Muscle of leg (tissue), 3 donors: ENCODE measurements at regions not wholly inside any gene's neighbourhood (a gene's known extent, or its start where the extent isn't known, plus 50 kb on each side); places are given as distances from the start of the nearest gene placed in this dataset.

Source experiments
- DNase-seq: peaks from one replicate; pipeline ENCODE4 v3.0.0; 2013
- H3K27ac ChIP-seq: one replicate; pipeline ENCODE4 v1.5.1; 2013; ENCODE audit warnings: mild to moderate bottlenecking, low read length, control low read depth
- H3K27me3 ChIP-seq: one replicate; pipeline ENCODE4 v1.6.1; 2013; ENCODE audit warnings: low read length; ENCODE audit not compliant: control insufficient read depth, insufficient read depth
- H3K36me3 ChIP-seq: one replicate; pipeline ENCODE4 v1.6.1; 2013; ENCODE audit warnings: low read length; ENCODE audit not compliant: control insufficient read depth, insufficient read depth
- H3K4me1 ChIP-seq: one replicate; pipeline ENCODE4 v1.6.1; 2013; ENCODE audit warnings: low read length; ENCODE audit not compliant: control insufficient read depth, insufficient read depth
- H3K4me3 ChIP-seq: one replicate; pipeline ENCODE4 v1.5.1; 2013; ENCODE audit warnings: low read length, control low read depth
- H3K9me3 ChIP-seq: replicated peaks from 2 replicates; pipeline ENCODE4 v1.6.1; 2013; ENCODE audit warnings: low read depth, low read length; ENCODE audit not compliant: control insufficient read depth
- WGBS: methylation state at CpG from one replicate; pipeline ENCODE4 v1.1.5; 2013; ENCODE audit warnings: missing lambda C conversion rate; ENCODE audit not compliant: insufficient coverage; 5-methylcytosine and 5-hydroxymethylcytosine counted together

- Histone ChIP-seq H3K4me3 (no peak overlapping the region), H3K4me1 (no peaks in the 10 kb centered on the region), H3K9me3 (no peaks in the 10 kb centered on the region), H3K36me3 (no peaks in the 10 kb centered on the region), H3K27me3 (no peaks in the 10 kb centered on the region), H3K27ac (peak overlapping the region; percentile 49)
- peak; percentile 52 for DNase-seq
- WGBS, result no CpG with 5 or more reads among the region's 2 CpGs
These were observed 403.9 kb upstream of the ANO3 start for GRCh38 chr11:25928076-25928475.

- no CpG with 5 or more reads among the region's 1 CpG for WGBS
- no peak for DNase-seq
- no peaks in the 10 kb centered on the region for H3K4me1 ChIP-seq
These were observed 393.0 kb upstream of the ANO3 start for GRCh38 chr11:25938952-25939351.

DNA sequence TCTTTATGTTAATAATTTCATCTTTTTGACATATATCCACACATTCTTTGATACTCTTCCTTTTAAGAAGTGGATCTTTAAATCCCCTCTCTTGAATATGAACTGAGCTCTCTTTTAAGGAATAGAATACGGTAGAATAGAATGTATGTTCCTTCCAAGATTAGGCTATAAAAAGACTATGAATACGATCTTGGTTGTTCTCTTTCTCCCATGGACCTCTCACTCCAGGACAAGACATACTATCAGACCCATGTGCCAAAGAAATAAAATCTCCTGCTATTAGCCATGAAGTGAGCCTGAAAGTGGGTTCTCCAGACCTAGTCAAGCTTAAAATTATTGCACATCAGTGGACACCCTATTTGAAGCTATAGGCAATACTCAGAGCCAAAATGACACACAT is 392.2 kb upstream of the ANO3 start:
- Histone ChIP-seq H3K36me3 (no peaks in the 10 kb centered on the region), H3K4me3 (no peak overlapping the region), H3K27ac (no peak overlapping the region), H3K9me3 (no peaks in the 10 kb centered on the region), H3K27me3 (no peaks in the 10 kb centered on the region), H3K4me1 (no peaks in the 10 kb centered on the region)
- WGBS, result no CpG with 5 or more reads among the region's 2 CpGs
- DNase-seq, result no peak

More at GRCh38 chr11:25938952-25939351, 393.0 kb upstream of the ANO3 start:
- Histone ChIP-seq H3K36me3 (no peaks in the 10 kb centered on the region), H3K9me3 (no peaks in the 10 kb centered on the region), H3K27ac (no peak overlapping the region), H3K27me3 (no peaks in the 10 kb centered on the region), H3K4me3 (no peak overlapping the region)

GRCh38 chr11:25941353-25941752 is 390.6 kb upstream of the ANO3 start:
- Histone ChIP-seq H3K36me3 (no peaks in the 10 kb centered on the region), H3K27me3 (no peaks in the 10 kb centered on the region), H3K4me3 (no peak overlapping the region), H3K27ac (no peak overlapping the region), H3K4me1 (no peaks in the 10 kb centered on the region), H3K9me3 (no peaks in the 10 kb centered on the region)
- DNase-seq, result no peak
- no CpG with 5 or more reads among the region's 1 CpG for WGBS

GRCh38 chr11:25943031-25943430 is 388.9 kb upstream of the ANO3 start:
- Histone ChIP-seq H3K27me3 (no peaks in the 10 kb centered on the region), H3K27ac (no peak overlapping the region), H3K36me3 (no peaks in the 10 kb centered on the region), H3K9me3 (no peaks in the 10 kb centered on the region), H3K4me3 (no peak overlapping the region), H3K4me1 (no peaks in the 10 kb centered on the region)
- no peak for DNase-seq
- WGBS, result no CpG with 5 or more reads among the region's 6 CpGs

DNA sequence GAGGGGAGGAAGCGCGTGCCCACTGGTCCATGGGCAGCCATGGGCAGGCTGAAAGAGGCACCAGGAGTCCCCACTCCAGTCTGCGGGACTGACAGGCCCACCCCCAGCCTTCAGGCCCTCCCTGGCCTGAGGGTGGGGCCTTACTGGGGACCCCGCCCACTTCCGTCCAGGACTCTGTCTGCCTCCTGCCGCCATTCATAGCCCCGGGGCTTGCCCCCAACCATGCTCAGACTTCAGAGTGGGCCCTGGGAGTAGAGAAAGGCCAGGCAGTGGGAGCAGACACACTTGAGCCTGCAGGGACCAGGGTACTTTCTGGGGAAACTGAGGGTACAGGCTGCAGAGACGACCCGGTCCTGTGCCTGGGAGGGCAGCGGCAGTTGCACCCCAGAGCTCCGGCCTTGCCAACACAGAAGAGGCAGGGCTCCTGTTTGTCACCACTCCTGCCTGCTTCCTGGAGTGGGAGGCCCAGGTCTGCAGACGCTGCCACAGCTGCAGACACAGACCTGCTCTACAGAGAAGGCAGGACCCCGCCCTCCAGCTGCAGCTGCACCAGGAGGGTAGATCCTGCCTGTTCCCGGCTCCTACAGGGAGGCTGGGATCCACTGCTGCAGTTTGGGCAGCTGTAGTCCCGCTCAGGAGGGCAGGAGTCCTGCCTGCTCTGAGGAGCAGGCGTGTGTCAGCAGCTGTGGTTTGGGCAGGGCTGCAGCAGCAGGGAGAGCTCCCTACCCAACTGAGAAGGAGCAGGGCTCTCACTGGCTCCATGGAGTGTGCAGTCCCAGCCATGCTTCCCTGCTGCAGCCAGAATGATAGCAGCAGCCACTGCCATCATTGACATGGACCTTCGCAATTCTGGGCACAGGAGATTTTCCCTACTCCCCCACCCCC is 387.9 kb upstream of the ANO3 start:
- no peak for DNase-seq
- no peaks in the 10 kb centered on the region for H3K4me1 ChIP-seq
- WGBS, result 79% methylated on average over 16 of the region's 17 CpGs
- no peaks in the 10 kb centered on the region for H3K27me3 ChIP-seq
- no peaks in the 10 kb centered on the region for H3K9me3 ChIP-seq
- H3K27ac ChIP-seq, result no peak overlapping the region
- no peak overlapping the region for H3K4me3 ChIP-seq
- no peaks in the 10 kb centered on the region for H3K36me3 ChIP-seq

DNA sequence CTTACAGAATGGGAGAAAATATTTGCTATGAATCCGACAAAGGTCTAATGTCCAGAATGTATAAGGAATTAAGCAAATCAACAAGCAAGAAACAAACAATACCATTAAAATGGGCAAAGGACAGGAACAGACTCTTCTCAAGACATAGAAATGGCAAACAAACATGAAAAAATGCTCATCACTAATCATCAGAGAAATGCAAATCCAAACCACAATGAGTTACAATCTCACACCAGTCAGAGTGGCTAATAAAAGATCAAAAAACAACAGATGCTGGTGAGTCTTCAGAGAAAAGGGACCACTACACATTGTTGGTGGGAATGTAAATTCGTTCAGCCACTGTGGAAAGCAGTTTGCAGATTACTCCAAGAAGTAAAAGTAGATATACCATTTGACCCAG is 382.0 kb upstream of the ANO3 start:
- DNase-seq, result no peak
- no CpG with 5 or more reads among the region's 2 CpGs for WGBS
- no peak overlapping the region for H3K27ac ChIP-seq
- no peak overlapping the region for H3K4me3 ChIP-seq
- H3K9me3 ChIP-seq, result peaks cover 2% of the 10 kb centered on the region
- no peaks in the 10 kb centered on the region for H3K36me3 ChIP-seq
- no peaks in the 10 kb centered on the region for H3K27me3 ChIP-seq
- H3K4me1 ChIP-seq, result no peaks in the 10 kb centered on the region

DNA sequence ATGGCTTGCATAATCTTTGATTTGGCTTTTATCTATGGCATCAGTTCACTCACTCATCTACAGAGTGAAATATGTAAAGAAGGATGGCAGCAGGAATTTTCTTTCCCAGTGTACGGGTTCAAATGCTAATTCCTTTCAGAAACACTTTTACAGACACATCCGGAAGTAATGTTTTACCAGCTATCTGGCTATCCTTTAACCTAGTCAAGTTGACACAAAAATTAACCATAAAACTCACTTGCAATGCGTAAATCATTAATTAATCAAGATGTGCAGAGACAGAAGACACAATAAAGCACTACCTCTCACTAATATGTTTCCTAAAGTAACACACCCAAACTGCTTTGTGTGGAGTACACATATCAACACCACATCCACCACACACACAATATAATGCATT is 378.9 kb upstream of the ANO3 start:
- Histone ChIP-seq H3K4me3 (no peak overlapping the region), H3K27ac (no peak overlapping the region), H3K36me3 (no peaks in the 10 kb centered on the region), H3K27me3 (no peaks in the 10 kb centered on the region), H3K9me3 (peaks cover 2% of the 10 kb centered on the region), H3K4me1 (no peaks in the 10 kb centered on the region)
- 83% methylated on average over 2 of the region's 3 CpGs for WGBS
- no peak for DNase-seq

GRCh38 chr11:25958045-25958444 is 373.9 kb upstream of the ANO3 start:
- no peak for DNase-seq
- Histone ChIP-seq H3K4me1 (no peaks in the 10 kb centered on the region), H3K9me3 (no peaks in the 10 kb centered on the region), H3K36me3 (no peaks in the 10 kb centered on the region), H3K4me3 (no peak overlapping the region), H3K27me3 (no peaks in the 10 kb centered on the region), H3K27ac (no peak overlapping the region)
- WGBS, result no CpG with 5 or more reads among the region's 4 CpGs

GRCh38 chr11:25961539-25961938 is 370.4 kb upstream of the ANO3 start:
- no CpG with 5 or more reads among the region's 4 CpGs for WGBS
- Histone ChIP-seq H3K27ac (no peak overlapping the region), H3K36me3 (no peaks in the 10 kb centered on the region), H3K4me3 (no peak overlapping the region), H3K4me1 (no peaks in the 10 kb centered on the region), H3K27me3 (no peaks in the 10 kb centered on the region), H3K9me3 (no peaks in the 10 kb centered on the region)
- peak; percentile 41 for DNase-seq
